ENCODE measurements at regions not wholly inside any gene's neighbourhood (a gene's known extent, or its start where the extent isn't known, plus 50 kb on each side); places are given as distances from the start of the nearest gene placed in this dataset.

GRCh38 chr7:149552799-149553198 is 55.2 kb upstream of the ZNF746 start:
- TF ChIP-seq CTCF (IDR thresholded peaks at IDR 0.05; ENCODE audit: low read length): no peak
- TF ChIP-seq EZH2 (optimal IDR thresholded peaks at IDR 0.05; ENCODE audit: low read depth, low read length): no peak
- TF ChIP-seq EZH2phosphoT487 (IDR thresholded peaks at IDR 0.05; ENCODE audit: low read length): no peak
